Neutrophil (primary cell): ENCODE measurements at regions not wholly inside any gene's neighbourhood (a gene's known extent, or its start where the extent isn't known, plus 50 kb on each side); places are given as distances from the start of the nearest gene placed in this dataset.
A peak's percentile ranks its signal among the peaks of the same experiment; 100 is the strongest.
"Not testable (repeated sequence)": the region's sequence is repeated elsewhere in the genome, so short reads cannot be mapped to it uniquely, and the experiment has no call there.

Source experiments
- H3K27ac ChIP-seq: fragments of 200-600 bp; sonication (generic); 2 replicates; pipeline ENCODE4 v1.5.1; 2016; ENCODE audit warnings: mild to moderate bottlenecking, moderate library complexity
- H3K27me3 ChIP-seq: fragments of 200-600 bp; sonication (generic); 2 replicates; pipeline ENCODE4 v1.6.0; 2016; ENCODE audit warnings: mild to moderate bottlenecking
- H3K36me3 ChIP-seq: fragments of 200-600 bp; sonication (generic); 2 replicates; pipeline ENCODE4 v1.5.1; 2017
- H3K4me1 ChIP-seq, 2 experiments: fragments of 200-600 bp in 1 of 2; sonication (generic) in 1 of 2; 1 replicate in 1 of 2; 2 replicates in 1 of 2; pipeline versions ENCODE4 v1.5.1 to v1.6.1; 2013 to 2016; ENCODE audit warnings: low read depth in 1 of 2, low read length in 1 of 2, mild to moderate bottlenecking in 1 of 2, moderate library complexity in 1 of 2; ENCODE audit not compliant: control insufficient read depth in 1 of 2, insufficient read depth in 1 of 2
- H3K4me3 ChIP-seq, 2 experiments: fragments of 200-600 bp in 1 of 2; sonication (generic) in 1 of 2; 1 replicate in 1 of 2; 2 replicates in 1 of 2; pipeline ENCODE4 v1.5.1; 2013 to 2016; ENCODE audit warnings: low read depth in 1 of 2, low read length in 1 of 2, mild to moderate bottlenecking in 1 of 2, moderate library complexity in 1 of 2
- H3K9me3 ChIP-seq: fragments of 200-600 bp; sonication (generic); 2 replicates; pipeline ENCODE4 v1.5.1; 2016
- TF ChIP-seq, protein P1 (sequence below): fragments of 200-600 bp; sonication (generic); IDR thresholded peaks from 2 replicates; pipeline ENCODE4 v1.5.1; 2016; ENCODE audit warnings: antibody characterized with exemption

DNA sequence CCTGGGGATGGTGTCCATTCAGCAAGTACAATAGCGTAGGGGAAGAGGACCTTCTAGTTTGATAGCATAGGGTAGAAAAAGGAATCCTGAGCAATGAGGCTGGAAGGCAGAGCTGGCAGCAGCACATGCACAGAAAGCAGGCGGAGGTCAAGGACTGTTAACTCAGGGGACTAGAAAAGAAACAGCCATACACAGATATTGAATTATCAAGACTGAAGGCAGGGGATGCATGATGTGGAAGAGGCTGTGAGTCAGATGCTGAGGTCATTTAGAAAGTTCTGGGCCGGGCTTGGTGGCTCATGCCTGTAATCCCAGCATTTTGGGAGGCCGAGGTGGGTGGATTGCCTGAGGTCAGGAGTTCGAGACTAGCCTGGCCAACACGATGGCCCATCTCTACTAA, 65.6 kb downstream of the OPTC start:
- H3K27ac ChIP-seq: no peak overlapping the region
- H3K4me1 ChIP-seq: peaks cover 3 to 7% of the 10 kb centered on the region in 2 experiments
- H3K9me3 ChIP-seq: no peaks in the 10 kb centered on the region
- H3K27me3 ChIP-seq: no peaks in the 10 kb centered on the region
- TF ChIP-seq, protein P1, sequence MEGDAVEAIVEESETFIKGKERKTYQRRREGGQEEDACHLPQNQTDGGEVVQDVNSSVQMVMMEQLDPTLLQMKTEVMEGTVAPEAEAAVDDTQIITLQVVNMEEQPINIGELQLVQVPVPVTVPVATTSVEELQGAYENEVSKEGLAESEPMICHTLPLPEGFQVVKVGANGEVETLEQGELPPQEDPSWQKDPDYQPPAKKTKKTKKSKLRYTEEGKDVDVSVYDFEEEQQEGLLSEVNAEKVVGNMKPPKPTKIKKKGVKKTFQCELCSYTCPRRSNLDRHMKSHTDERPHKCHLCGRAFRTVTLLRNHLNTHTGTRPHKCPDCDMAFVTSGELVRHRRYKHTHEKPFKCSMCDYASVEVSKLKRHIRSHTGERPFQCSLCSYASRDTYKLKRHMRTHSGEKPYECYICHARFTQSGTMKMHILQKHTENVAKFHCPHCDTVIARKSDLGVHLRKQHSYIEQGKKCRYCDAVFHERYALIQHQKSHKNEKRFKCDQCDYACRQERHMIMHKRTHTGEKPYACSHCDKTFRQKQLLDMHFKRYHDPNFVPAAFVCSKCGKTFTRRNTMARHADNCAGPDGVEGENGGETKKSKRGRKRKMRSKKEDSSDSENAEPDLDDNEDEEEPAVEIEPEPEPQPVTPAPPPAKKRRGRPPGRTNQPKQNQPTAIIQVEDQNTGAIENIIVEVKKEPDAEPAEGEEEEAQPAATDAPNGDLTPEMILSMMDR: no peak
- no peaks in the 10 kb centered on the region for H3K36me3 ChIP-seq
- no peak overlapping the region for H3K4me3 ChIP-seq

DNA sequence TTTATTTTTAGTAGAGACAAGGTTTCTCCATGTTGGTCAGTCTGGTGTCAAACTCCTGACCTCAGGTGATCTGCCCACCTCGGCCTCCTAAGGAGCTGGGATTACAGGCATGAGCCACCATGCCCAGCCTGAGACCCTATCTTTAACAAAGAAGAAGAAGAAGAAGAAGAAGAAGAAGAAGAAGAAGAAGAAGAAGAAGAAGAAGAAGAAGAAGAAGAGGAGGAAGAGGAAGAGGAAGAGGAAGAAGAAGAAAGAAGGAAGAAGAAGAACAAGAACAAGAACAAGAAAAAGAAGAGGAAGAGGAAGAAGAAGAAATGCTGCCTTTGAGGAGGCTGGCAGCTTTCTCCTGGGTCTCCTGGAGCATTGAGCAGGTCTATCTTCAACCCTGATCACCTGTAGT, 64.9 kb upstream of the ATP2B4 start:
- H3K27me3 ChIP-seq, H3K4me1 ChIP-seq: not testable (repeated sequence)

DNA sequence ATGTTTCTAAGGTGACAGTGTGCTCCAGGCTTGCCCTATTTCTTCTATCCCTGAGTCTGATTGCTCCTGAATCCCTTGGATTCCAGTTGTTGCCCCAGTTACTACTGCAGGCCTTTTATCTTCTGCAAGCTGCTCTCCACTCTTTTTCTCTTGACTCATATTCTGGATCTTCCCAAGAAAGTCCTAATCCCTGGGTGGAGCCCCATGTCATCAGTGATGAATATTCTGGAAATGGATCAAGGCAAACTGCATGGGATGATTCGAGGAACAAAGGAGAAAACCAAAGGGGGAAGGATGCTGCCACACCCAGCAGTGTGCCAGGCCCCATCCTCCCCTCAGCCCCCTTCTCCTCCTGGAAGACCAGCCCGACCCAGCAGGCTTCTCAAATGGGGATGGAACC, 63.3 kb upstream of the ATP2B4 start:
- no peak overlapping the region for H3K27ac ChIP-seq
- no peak overlapping the region for H3K4me3 ChIP-seq
- no peaks in the 10 kb centered on the region for H3K4me1 ChIP-seq
- H3K36me3 ChIP-seq: no peaks in the 10 kb centered on the region
- no peaks in the 10 kb centered on the region for H3K9me3 ChIP-seq
- no peaks in the 10 kb centered on the region for H3K27me3 ChIP-seq
- TF ChIP-seq, protein P1: no peak

More for the DNA sequence above, 64.9 kb upstream of the ATP2B4 start:
- peak overlapping the region; percentile 34 for H3K27ac ChIP-seq
- not testable (repeated sequence) for H3K9me3 ChIP-seq, H3K4me3 ChIP-seq, H3K36me3 ChIP-seq

DNA sequence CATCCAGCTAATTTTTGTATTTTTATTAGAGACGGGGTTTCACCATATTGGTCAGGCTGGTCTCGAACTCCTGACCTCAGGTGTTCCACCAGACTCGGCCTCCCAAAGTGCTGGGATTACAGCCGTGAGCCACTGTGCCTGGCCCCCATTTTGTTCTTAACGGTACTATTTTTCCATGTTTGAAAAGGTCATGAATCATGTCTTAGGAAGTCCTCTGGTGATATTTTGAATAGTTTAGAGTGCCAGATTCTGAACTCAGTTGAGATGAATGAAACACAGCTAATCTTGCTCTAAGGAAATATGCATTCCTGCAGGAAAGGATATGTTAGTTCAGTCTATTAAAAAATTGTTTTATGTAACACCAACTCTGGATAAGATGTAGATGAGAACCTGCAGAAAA, 62.6 kb upstream of the ATP2B4 start:
- Histone ChIP-seq H3K4me1 (no peaks in the 10 kb centered on the region), H3K9me3 (no peaks in the 10 kb centered on the region), H3K4me3 (no peak overlapping the region), H3K27me3 (no peaks in the 10 kb centered on the region), H3K36me3 (no peaks in the 10 kb centered on the region), H3K27ac (no peak overlapping the region)
- TF ChIP-seq, protein P1: no peak

DNA sequence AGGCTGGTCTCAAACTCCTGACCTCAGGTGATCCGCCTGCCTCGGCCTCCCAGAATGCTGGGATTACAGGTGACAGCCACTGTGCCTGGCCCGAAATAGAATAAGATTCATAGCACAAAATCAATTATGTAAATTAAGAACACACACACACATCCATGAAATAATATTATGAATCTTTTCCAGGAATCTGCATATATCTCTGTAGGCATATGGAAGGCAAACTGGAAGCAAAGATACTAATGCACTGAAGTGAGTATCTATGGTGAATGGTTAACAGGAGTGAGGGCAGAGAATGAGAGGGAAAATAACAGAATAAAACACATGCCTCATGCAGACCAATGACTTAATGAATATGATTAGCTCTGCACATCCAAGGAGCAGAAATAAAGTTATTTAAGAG, 61.6 kb upstream of the ATP2B4 start:
- no peaks in the 10 kb centered on the region for H3K9me3 ChIP-seq
- TF ChIP-seq, protein P1: no peak
- no peak overlapping the region for H3K4me3 ChIP-seq
- H3K4me1 ChIP-seq: no peaks in the 10 kb centered on the region
- H3K36me3 ChIP-seq: no peaks in the 10 kb centered on the region
- H3K27me3 ChIP-seq: no peaks in the 10 kb centered on the region
- H3K27ac ChIP-seq: no peak overlapping the region

DNA sequence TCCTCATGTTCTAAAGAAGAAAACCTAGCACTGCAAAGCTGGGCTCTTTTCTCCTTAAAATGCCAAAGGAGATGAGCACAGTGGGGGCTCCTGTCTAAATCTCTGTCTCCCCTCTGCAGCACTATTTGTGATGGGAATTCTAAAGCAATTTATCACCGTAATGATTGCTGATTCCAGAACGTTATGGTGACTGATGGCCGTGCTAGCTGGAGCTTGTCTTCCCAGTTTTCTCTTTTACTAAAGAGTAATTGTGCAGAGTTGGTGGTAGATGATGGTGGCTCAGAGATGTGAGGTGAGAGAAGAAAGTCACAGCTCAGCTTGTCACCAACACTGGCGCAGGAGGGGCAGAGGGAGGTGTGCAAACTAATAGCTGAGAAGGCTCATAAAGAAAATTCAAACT, 60.7 kb upstream of the ATP2B4 start:
- Histone ChIP-seq H3K27me3 (no peaks in the 10 kb centered on the region), H3K27ac (no peak overlapping the region), H3K36me3 (no peaks in the 10 kb centered on the region), H3K4me1 (no peaks in the 10 kb centered on the region), H3K4me3 (no peak overlapping the region), H3K9me3 (no peaks in the 10 kb centered on the region)
- TF ChIP-seq, protein P1: no peak

DNA sequence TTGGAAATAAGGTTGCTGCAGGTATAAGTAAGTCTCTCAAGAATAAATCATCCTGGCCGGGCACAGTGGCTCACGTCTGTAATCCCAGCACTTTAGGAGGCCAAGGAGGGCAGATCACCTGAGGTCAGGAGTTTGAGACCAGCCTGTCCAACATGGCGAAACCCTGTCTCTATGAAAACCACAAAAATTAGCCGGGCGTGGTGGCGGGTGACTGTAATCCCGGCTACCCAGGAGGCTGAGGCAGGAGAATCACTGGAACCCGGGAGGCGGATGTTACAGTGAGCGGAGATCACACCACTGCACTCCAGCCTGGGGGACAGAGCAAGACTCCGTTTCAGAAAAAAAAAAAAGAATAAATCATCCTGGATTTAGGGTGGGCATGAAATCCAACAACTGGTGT, 59.7 kb upstream of the ATP2B4 start:
- H3K36me3 ChIP-seq, H3K4me1 ChIP-seq, H3K27me3 ChIP-seq, H3K4me3 ChIP-seq, H3K9me3 ChIP-seq, H3K27ac ChIP-seq: not testable (repeated sequence)
